GM23338 (cell line): ENCODE measurements at regions not wholly inside any gene's neighbourhood (a gene's known extent, or its start where the extent isn't known, plus 50 kb on each side); places are given as distances from the start of the nearest gene placed in this dataset.

Experiments used
- ATAC-seq: fragments of 200-7000 bp; cut with Tn5 transposase; 3 replicates; pipeline ENCODE4 v1.9.1; 2020
- DNase-seq: peaks from one replicate; pipeline ENCODE4 v3.0.0-alpha.2; 2015; ENCODE audit warnings: low spot score
- H2AFZ ChIP-seq: fragments of 200-600 bp; sonication (generic); 2 replicates; pipeline ENCODE4 v1.8.0; 2016; ENCODE audit warnings: antibody characterized with exemption, mild to moderate bottlenecking, moderate library complexity
- H3F3A ChIP-seq: fragments of 200-600 bp; sonication (generic); replicated peaks from 2 replicates; pipeline ENCODE4 v1.8.0; 2017; ENCODE audit warnings: antibody characterized with exemption, mixed run types, low read depth
- H3K27ac ChIP-seq: fragments of 200-600 bp; sonication (generic); 2 replicates; pipeline ENCODE4 v1.6.1; 2016; ENCODE audit warnings: low read depth
- H3K27me3 ChIP-seq: fragments of 200-600 bp; sonication (generic); 2 replicates; pipeline ENCODE4 v1.8.0; 2016; ENCODE audit warnings: mild to moderate bottlenecking, mixed run types, moderate library complexity; ENCODE audit not compliant: insufficient read depth
- H3K36me3 ChIP-seq: fragments of 200-600 bp; sonication (generic); 2 replicates; pipeline ENCODE4 v1.8.0; 2016; ENCODE audit warnings: mild to moderate bottlenecking; ENCODE audit not compliant: insufficient read depth
- H3K4me1 ChIP-seq: fragments of 200-600 bp; sonication (generic); 2 replicates; pipeline ENCODE4 v1.8.0; 2016; ENCODE audit warnings: mild to moderate bottlenecking, moderate library complexity; ENCODE audit not compliant: insufficient read depth
- H3K4me2 ChIP-seq: fragments of 200-600 bp; sonication (generic); 2 replicates; pipeline ENCODE4 v1.7.1; 2017; ENCODE audit warnings: mixed run types
- H3K4me3 ChIP-seq: fragments of 200-600 bp; sonication (generic); 2 replicates; pipeline ENCODE4 v1.6.1; 2016; ENCODE audit warnings: mixed run types
- H3K79me2 ChIP-seq: fragments of 200-600 bp; sonication (generic); replicated peaks from 2 replicates; pipeline ENCODE4 v1.8.0; 2017; ENCODE audit warnings: mild to moderate bottlenecking; ENCODE audit not compliant: insufficient read depth
- H3K9me2 ChIP-seq: fragments of 200-600 bp; sonication (generic); 2 replicates; pipeline ENCODE4 v1.8.0; 2017; ENCODE audit not compliant: insufficient read depth
- H4K20me1 ChIP-seq: fragments of 200-600 bp; sonication (generic); replicated peaks from 2 replicates; pipeline ENCODE4 v1.8.0; 2017; ENCODE audit warnings: mild to moderate bottlenecking; ENCODE audit not compliant: insufficient read depth
- H3K27ac Mint-ChIP-seq: 2 replicates; pipeline ENCODE4 v1.8.0; 2020; ENCODE audit warnings: inconsistent platforms, mild to moderate bottlenecking, moderate library complexity, mixed read lengths
- H3K27me3 Mint-ChIP-seq: 3 replicates; pipeline ENCODE4 v1.8.0; 2022; ENCODE audit warnings: low read depth, mild to moderate bottlenecking, moderate library complexity, mixed read lengths, inconsistent platforms; ENCODE audit not compliant: insufficient read depth, poor library complexity
- H3K36me3 Mint-ChIP-seq: 3 replicates; pipeline ENCODE4 v1.8.0; 2021; ENCODE audit warnings: low read depth, mild to moderate bottlenecking, inconsistent platforms, moderate library complexity, mixed read lengths
- H3K4me1 Mint-ChIP-seq: 3 replicates; pipeline ENCODE4 v1.8.0; 2020; ENCODE audit warnings: mild to moderate bottlenecking, inconsistent platforms, mixed read lengths
- H3K4me3 Mint-ChIP-seq: 3 replicates; pipeline ENCODE4 v1.8.0; 2021; ENCODE audit warnings: moderate library complexity, mild to moderate bottlenecking, inconsistent platforms, mixed read lengths
- H3K9me3 Mint-ChIP-seq: 3 replicates; pipeline ENCODE4 v1.8.0; 2020; ENCODE audit warnings: moderate library complexity, mild to moderate bottlenecking, inconsistent platforms, mixed read lengths
- EZH2 ChIP-seq: fragments of 200-600 bp; sonication (generic); IDR thresholded peaks from one replicate; pipeline ENCODE4 v1.8.0; 2017; ENCODE audit warnings: antibody characterized with exemption, mild to moderate bottlenecking, low read depth; ENCODE audit not compliant: unreplicated experiment
- REST ChIP-seq: IDR thresholded peaks from one replicate; pipeline ENCODE4 v1.6.1; 2018; ENCODE audit warnings: antibody characterized with exemption; ENCODE audit not compliant: unreplicated experiment
- STAT1 ChIP-seq: IDR thresholded peaks from one replicate; pipeline ENCODE4 v1.6.1; 2016; ENCODE audit warnings: antibody characterized with exemption; ENCODE audit not compliant: unreplicated experiment
- ZNF462 ChIP-seq: fragments of 250-450 bp; sonication (Bioruptor Pico); IDR thresholded peaks from 2 replicates; pipeline ENCODE4 v1.5.0; 2020; ENCODE audit warnings: mild to moderate bottlenecking, moderate library complexity

- TF ChIP-seq ZNF462 (CRISPR knock-in tag) = no peak
- TF ChIP-seq REST = no peak
Measured at GRCh38 chr3:18734309-18734708, 309.2 kb upstream of the SATB1 start (continued).

GRCh38 chr3:18732474-18732873 is 307.3 kb upstream of the SATB1 start:
- Histone ChIP-seq H3K4me3 (no peak overlapping the region), H2AFZ (no peak overlapping the region), H3F3A (no peaks in the 10 kb centered on the region), H3K9me2 (peaks cover 4% of the 10 kb centered on the region; the same call in 1 of the 2 replicates), H3K27ac (no peak overlapping the region), H3K79me2 (no peaks in the 10 kb centered on the region), H4K20me1 (no peaks in the 10 kb centered on the region), H3K27me3 (no peaks in the 10 kb centered on the region), H3K36me3 (no peaks in the 10 kb centered on the region), H3K4me1 (0 out of 2 replicates have a peak, but pooled peaks cover 12% of the 10 kb centered on the region), H3K4me2 (no peak overlapping the region)
- Mint-ChIP-seq H3K9me3 (no peaks in the 10 kb centered on the region), H3K36me3 (no peaks in the 10 kb centered on the region), H3K27me3 (no peaks in the 10 kb centered on the region), H3K4me1 (no peaks in the 10 kb centered on the region; the same call in 1 of the 3 replicates), H3K27ac (no peak overlapping the region), H3K4me3 (no peak overlapping the region)
- DNase-seq (no peak), ATAC-seq (no peak)
- TF ChIP-seq ZNF462 (CRISPR knock-in tag) = no peak
- TF ChIP-seq STAT1 = no peak
- no peak for TF ChIP-seq EZH2
